ENCODE measurements at regions not wholly inside any gene's neighbourhood (a gene's known extent, or its start where the extent isn't known, plus 50 kb on each side); places are given as distances from the start of the nearest gene placed in this dataset.

- no peak for TF ChIP-seq CTCF (IDR thresholded peaks at IDR 0.05; ENCODE audit: low read depth, low read length)
- in situ Hi-C loops (cut with HindIII; ENCODE audit: low sequenced_read_pairs), result no loop called here
- H3K4me3 ChIP-seq (ENCODE audit: low read depth, low read length), result no peak overlapping the region
- no peak for DNase-seq (ENCODE audit: low read depth, low spot score)
These were observed 150.0 kb downstream of the VCX3A start for GRCh38 chrX:6384921-6385320.

GRCh38 chrX:6384371-6384770 lies 150.5 kb downstream of the VCX3A start:
- DNase-seq (ENCODE audit: low read depth, low spot score), result no peak
- no peak for TF ChIP-seq CTCF (IDR thresholded peaks at IDR 0.05; ENCODE audit: low read depth, low read length)
- no peak overlapping the region for H3K4me3 ChIP-seq (ENCODE audit: low read depth, low read length)
- in situ Hi-C loops (cut with HindIII; ENCODE audit: low sequenced_read_pairs), result no loop called here

- no peak overlapping the region for H3K4me3 ChIP-seq (ENCODE audit: low read depth, low read length)
- DNase-seq (ENCODE audit: low read depth, low spot score), result no peak
- TF ChIP-seq CTCF (IDR thresholded peaks at IDR 0.05; ENCODE audit: low read depth, low read length), result no peak
- in situ Hi-C loops (cut with HindIII; ENCODE audit: low sequenced_read_pairs), result no loop called here
These were observed 151.0 kb downstream of the VCX3A start for GRCh38 chrX:6383917-6384316.

- in situ Hi-C loops (cut with HindIII; ENCODE audit: low sequenced_read_pairs), result no loop called here
- TF ChIP-seq CTCF (IDR thresholded peaks at IDR 0.05; ENCODE audit: low read depth, low read length), result no peak
These were observed 151.4 kb downstream of the VCX3A start for GRCh38 chrX:6383488-6383887.

GRCh38 chrX:6382284-6382683 lies 152.6 kb downstream of the VCX3A start:
- in situ Hi-C loops (cut with HindIII; ENCODE audit: low sequenced_read_pairs), result no loop called here
- H3K4me3 ChIP-seq (ENCODE audit: low read depth, low read length), result no peak overlapping the region
- TF ChIP-seq CTCF (IDR thresholded peaks at IDR 0.05; ENCODE audit: low read depth, low read length), result no peak
- no peak for DNase-seq (ENCODE audit: low read depth, low spot score)

More at GRCh38 chrX:6383488-6383887, 151.4 kb downstream of the VCX3A start:
- H3K4me3 ChIP-seq (ENCODE audit: low read depth, low read length), result no peak overlapping the region
- DNase-seq (ENCODE audit: low read depth, low spot score), result no peak

- in situ Hi-C loops (cut with HindIII; ENCODE audit: low sequenced_read_pairs), result no loop called here
- H3K4me3 ChIP-seq (ENCODE audit: low read depth, low read length), result no peak overlapping the region
- no peak for TF ChIP-seq CTCF (IDR thresholded peaks at IDR 0.05; ENCODE audit: low read depth, low read length)
- no peak for DNase-seq (ENCODE audit: low read depth, low spot score)
These were observed 148.6 kb upstream of the NLGN4X start for GRCh38 chrX:6377103-6377764.

All from astrocyte of the spinal cord (primary cell).